Mammary epithelial cell (primary cell): ENCODE measurements at regions not wholly inside any gene's neighbourhood (a gene's known extent, or its start where the extent isn't known, plus 50 kb on each side); places are given as distances from the start of the nearest gene placed in this dataset.

Experiments used
- EZH2 ChIP-seq: IDR thresholded peaks from 2 replicates; pipeline ENCODE4 v1.6.1; 2012; ENCODE audit warnings: low read length, inconsistent platforms, borderline replicate concordance
- TF ChIP-seq, protein P1 (sequence below), 2 donors: IDR thresholded peaks in 1 of 2; conservative IDR thresholded peaks in 1 of 2; 2 replicates each; pipeline ENCODE4 v1.5.1; 2011 to 2012; ENCODE audit warnings: inconsistent platforms in 2 of 2, low read length in 2 of 2, mild to moderate bottlenecking in 2 of 2, control low read depth in 1 of 2, low read depth in 1 of 2; ENCODE audit not compliant: insufficient read depth in 1 of 2; ENCODE audit errors: extremely low read depth in 1 of 2

DNA sequence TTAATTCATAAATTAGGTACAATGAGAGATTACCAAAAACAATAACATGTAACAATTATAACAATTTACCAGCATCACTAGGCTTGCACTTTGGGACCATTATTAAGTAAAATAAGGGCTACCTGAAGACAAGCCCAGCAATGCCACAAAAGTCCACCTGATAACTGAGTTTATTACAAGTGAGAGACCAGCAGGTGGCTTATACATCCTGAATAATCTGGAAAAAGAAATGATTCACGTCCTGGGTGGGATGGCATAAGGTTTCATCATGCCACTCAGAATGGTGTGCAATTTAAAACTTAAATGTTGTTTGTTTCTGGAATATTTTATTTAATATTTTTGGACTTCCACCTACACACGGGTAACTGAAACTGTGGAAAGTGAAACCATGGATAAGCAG lies 1287.1 kb upstream of the GBE1 start:
- TF ChIP-seq, protein P1, sequence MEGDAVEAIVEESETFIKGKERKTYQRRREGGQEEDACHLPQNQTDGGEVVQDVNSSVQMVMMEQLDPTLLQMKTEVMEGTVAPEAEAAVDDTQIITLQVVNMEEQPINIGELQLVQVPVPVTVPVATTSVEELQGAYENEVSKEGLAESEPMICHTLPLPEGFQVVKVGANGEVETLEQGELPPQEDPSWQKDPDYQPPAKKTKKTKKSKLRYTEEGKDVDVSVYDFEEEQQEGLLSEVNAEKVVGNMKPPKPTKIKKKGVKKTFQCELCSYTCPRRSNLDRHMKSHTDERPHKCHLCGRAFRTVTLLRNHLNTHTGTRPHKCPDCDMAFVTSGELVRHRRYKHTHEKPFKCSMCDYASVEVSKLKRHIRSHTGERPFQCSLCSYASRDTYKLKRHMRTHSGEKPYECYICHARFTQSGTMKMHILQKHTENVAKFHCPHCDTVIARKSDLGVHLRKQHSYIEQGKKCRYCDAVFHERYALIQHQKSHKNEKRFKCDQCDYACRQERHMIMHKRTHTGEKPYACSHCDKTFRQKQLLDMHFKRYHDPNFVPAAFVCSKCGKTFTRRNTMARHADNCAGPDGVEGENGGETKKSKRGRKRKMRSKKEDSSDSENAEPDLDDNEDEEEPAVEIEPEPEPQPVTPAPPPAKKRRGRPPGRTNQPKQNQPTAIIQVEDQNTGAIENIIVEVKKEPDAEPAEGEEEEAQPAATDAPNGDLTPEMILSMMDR (conservative IDR thresholded peaks at IDR 0.05 in 1 of 2, IDR thresholded peaks at IDR 0.05 in 1 of 2; ENCODE audit: extremely low read depth in 1 of 2, insufficient read depth in 1 of 2, low read depth in 1 of 2, low read length in 2 of 2): no peak
- TF ChIP-seq EZH2: no peak
